ENCODE measurements at regions not wholly inside any gene's neighbourhood (a gene's known extent, or its start where the extent isn't known, plus 50 kb on each side); places are given as distances from the start of the nearest gene placed in this dataset.
"Not testable (repeated sequence)": the region's sequence is repeated elsewhere in the genome, so short reads cannot be mapped to it uniquely, and the experiment has no call there.

GRCh38 chr4:164350716-164351115, 403.2 kb upstream of the SMIM31 start:
- not testable (repeated sequence) for DNase-seq

GRCh38 chr4:164357957-164358356, 396.0 kb upstream of the SMIM31 start:
- DNase-seq = no peak

GRCh38 chr4:164358400-164358799, 395.5 kb upstream of the SMIM31 start:
- DNase-seq = no peak

- no peak for DNase-seq
Observed at GRCh38 chr4:164359881-164360280, 394.1 kb upstream of the SMIM31 start.

- no peak for DNase-seq
Observed at GRCh38 chr4:164368894-164369293, 385.0 kb upstream of the SMIM31 start.

DNA sequence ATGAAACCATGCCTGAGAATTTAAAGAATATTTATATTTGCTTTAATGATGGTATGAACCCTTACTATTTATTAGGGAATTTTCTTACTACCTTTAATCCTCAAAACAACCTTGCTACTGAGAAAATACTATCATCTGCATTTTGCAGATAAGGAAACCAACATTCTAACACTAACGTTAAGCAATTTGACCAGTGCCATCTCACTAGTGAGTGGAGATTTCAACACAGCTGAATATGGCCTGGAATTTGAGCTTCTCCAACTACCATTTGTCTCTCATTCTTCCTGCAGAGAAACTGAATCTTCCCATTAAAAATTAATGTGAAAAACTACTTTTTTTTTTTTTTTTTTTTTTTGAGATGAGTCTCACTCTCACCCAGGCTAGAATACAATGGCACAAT, 380.9 kb upstream of the SMIM31 start:
- no peak for DNase-seq

DNA sequence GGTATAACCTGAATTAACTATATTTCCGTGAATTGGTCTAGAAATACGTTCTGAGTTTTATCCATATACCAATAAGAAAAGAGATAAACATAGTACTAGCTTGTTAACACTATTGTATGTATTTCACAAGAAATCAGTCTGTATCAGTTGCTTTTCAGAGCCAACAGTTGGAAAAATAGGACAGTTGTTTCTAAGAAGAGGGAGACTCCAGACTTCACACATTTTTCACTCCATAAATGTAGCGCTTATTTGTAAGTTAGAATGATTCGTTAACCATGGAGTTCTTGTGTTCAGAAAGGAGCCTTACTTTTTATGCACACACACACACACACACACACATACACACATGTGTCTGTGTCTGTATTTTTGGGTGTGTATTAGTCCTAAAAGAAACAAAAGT, 376.7 kb upstream of the SMIM31 start:
- DNase-seq = no peak

GRCh38 chr4:164378361-164378760, 375.6 kb upstream of the SMIM31 start:
- no peak for DNase-seq

- no peak for DNase-seq
Observed at GRCh38 chr4:164379694-164380093, 374.2 kb upstream of the SMIM31 start.

DNA sequence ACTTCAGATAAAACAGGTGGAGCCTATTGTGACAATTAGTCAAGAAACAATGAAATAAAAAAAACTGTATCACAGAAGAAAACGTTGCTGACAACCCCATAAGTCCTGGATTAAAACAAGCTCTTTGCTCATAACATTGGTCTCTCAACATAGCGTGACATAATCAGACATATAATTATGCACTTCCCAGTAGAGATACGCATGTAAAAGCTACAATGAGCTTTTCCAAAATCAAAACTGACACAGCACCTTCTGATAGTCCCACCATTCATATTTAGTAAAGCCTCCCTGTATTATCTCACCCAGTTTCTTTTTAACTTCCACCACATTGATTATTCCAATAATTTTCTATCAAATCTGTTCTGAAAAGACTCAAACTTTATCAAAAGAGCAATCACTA, 372.1 kb upstream of the SMIM31 start:
- DNase-seq = no peak

- DNase-seq = no peak
Observed at GRCh38 chr4:164383058-164383357, 370.9 kb upstream of the SMIM31 start.

GRCh38 chr4:164383358-164384220, 370.3 kb upstream of the SMIM31 start:
- DNase-seq = no peak

- DNase-seq = no peak
Observed at GRCh38 chr4:164384416-164384815, 369.5 kb upstream of the SMIM31 start.

GRCh38 chr4:164396439-164396838, 357.5 kb upstream of the SMIM31 start:
- DNase-seq = no peak

- no peak for DNase-seq
Observed at GRCh38 chr4:164402554-164402953, 351.4 kb upstream of the SMIM31 start.

GRCh38 chr4:164405774-164406173, 348.2 kb upstream of the SMIM31 start:
- DNase-seq = no peak

DNA sequence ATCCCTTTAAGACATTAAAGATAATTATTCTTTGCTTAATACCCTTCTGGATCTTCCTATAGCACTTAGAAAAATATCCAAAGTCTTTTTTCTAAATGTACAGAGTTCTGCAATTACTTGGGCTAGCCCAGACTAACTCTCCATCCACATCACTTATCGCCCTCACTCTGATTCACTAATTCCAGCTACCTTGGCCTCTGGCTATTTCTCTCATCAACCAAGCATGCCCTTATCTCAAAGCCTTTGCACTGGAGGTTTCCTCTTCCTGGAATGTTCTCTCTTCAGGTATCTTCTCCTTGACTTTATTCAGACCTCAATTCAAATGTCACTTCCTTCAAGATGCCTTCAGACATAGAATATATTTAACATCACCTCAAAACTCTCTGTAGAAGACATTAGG, 345.1 kb upstream of the SMIM31 start:
- DNase-seq = no peak

GRCh38 chr4:164410401-164410800, 343.5 kb upstream of the SMIM31 start:
- no peak for DNase-seq

DNA sequence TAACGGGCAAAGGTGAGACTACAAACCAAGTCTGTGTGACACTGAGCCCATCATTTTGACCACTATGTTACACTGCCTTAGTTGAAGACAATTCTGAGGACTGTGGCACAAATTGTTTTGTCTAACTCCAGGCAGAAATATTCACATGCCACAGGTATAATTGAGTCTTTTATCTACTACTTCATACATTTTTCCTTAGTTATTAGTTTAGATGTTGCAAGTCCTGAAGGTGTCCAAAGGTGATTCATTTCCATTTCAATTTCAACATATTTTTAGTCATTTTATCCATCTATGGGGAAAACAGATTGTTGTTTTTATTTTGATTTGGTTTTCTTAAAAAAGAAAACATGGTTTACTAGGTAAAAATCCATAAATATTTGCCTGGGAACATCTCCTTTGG, 341.7 kb upstream of the SMIM31 start:
- DNase-seq = no peak

- DNase-seq = no peak
Observed at GRCh38 chr4:164413743-164414142, 340.2 kb upstream of the SMIM31 start.

GRCh38 chr4:164423819-164424218, 330.1 kb upstream of the SMIM31 start:
- no peak for DNase-seq

DNA sequence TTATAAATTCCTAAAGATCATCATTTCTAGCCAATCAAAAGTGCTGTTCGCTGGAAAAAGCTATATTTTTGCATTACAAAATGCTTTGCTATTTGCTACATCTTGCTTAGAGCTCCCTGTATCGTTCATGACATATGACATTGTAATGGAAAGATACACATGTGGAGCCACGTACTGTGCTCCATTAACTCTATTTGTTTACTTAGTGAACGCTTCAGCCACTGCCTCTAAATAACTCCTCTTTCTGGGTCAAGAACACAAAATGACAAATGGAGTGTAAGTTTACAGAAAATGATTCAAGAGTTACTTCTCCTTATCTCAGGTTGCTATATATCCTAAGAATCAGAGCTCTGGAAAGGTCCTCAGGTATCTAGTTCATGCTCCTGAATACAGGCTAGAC, 329.1 kb upstream of the SMIM31 start:
- DNase-seq = no peak

DNA sequence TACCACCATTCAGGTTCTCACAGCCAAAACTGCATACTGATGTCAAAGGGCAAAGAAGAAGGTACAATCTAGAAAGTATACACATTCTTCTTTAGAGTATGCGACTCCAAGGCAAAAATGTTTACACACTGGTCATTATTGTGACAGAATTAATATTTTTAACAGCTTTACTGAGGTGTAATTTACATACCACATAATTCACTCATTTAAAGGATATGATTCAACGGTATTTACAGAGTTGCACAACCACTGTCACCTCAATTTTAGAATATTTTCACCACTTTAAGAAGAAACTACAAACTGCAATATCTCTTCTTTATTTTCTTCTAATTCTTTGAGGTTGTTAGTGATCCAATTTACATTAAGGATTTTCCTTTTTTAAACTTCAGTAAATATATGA, 325.4 kb upstream of the SMIM31 start:
- no peak for DNase-seq

- DNase-seq = no peak
Observed at GRCh38 chr4:164438321-164438720, 315.6 kb upstream of the SMIM31 start.

DNA sequence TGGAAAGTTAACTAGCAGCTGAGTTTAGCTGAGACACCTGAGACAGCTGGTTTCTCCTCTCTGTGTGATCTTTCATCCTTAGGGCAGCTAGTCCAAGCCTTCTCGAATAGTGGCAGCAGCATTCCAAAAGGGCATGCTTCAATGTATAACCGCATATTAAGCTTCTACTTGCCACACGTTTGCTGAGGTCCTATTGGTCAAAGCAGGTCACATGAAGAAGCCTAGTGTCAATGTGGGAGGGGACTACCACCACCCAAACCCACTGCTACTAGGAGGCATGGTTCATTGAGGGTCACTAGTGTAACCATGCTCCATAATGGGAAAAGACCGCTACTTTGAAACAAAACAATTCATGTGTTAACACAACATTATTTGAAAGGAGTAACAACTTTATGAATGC, 314.9 kb upstream of the SMIM31 start:
- DNase-seq = no peak

All from NCI-H1092 treated with DMSO at 0.1 percent for 48 hours (cell line).